Astrocyte of the spinal cord (primary cell): ENCODE measurements at regions not wholly inside any gene's neighbourhood (a gene's known extent, or its start where the extent isn't known, plus 50 kb on each side); places are given as distances from the start of the nearest gene placed in this dataset.

ENCODE experiments used
- DNase-seq: peaks from one replicate; pipeline ENCODE4 v3.0.0; 2011; ENCODE audit warnings: low read depth, low spot score
- H3K4me3 ChIP-seq: 2 replicates; pipeline ENCODE4 v1.5.1; 2011; ENCODE audit warnings: low read depth, mild to moderate bottlenecking, low read length, moderate library complexity
- CTCF ChIP-seq: IDR thresholded peaks from 2 replicates; pipeline ENCODE4 v1.5.1; 2012; ENCODE audit warnings: low read depth, mild to moderate bottlenecking, low read length, inconsistent platforms
- in situ Hi-C: cut with HindIII; loops from 2 replicates; pipeline ENCODE4 v1.10.0; 2017; ENCODE audit warnings: low sequenced_read_pairs

- no peak for TF ChIP-seq CTCF
- no peak overlapping the region for H3K4me3 ChIP-seq
- in situ Hi-C loops = no loop called here
- DNase-seq = no peak
Measured at GRCh38 chr3:72544239-72544638, 304.0 kb downstream of the SHQ1 start.

GRCh38 chr3:72543246-72543645 is 305.0 kb downstream of the SHQ1 start:
- no peak for TF ChIP-seq CTCF
- no peak overlapping the region for H3K4me3 ChIP-seq
- in situ Hi-C loops = no loop called here
- no peak for DNase-seq

GRCh38 chr3:72542781-72543180 is 305.5 kb downstream of the SHQ1 start:
- no peak for DNase-seq
- no peak for TF ChIP-seq CTCF
- in situ Hi-C loops = no loop called here
- no peak overlapping the region for H3K4me3 ChIP-seq

- TF ChIP-seq CTCF = no peak
- in situ Hi-C loops = no loop called here
- DNase-seq = no peak
- no peak overlapping the region for H3K4me3 ChIP-seq
Measured at GRCh38 chr3:72539856-72540255, 308.4 kb downstream of the SHQ1 start.

GRCh38 chr3:72538070-72538745 is 310.0 kb downstream of the SHQ1 start:
- no peak for TF ChIP-seq CTCF
- DNase-seq = no peak
- H3K4me3 ChIP-seq = no peak overlapping the region
- in situ Hi-C loops = no loop called here

- no peak for TF ChIP-seq CTCF
- no peak for DNase-seq
- no peak overlapping the region for H3K4me3 ChIP-seq
- in situ Hi-C loops = no loop called here
Measured at GRCh38 chr3:72537448-72537847, 310.8 kb downstream of the SHQ1 start.
